ENCODE measurements at regions not wholly inside any gene's neighbourhood (a gene's known extent, or its start where the extent isn't known, plus 50 kb on each side); places are given as distances from the start of the nearest gene placed in this dataset.

- Histone ChIP-seq H4K8ac (replicated peaks; ENCODE audit: insufficient read length, low read depth, low read length) (no peak overlapping the region), H3K4me1 (ENCODE audit: insufficient read depth, low read length) (no peaks in the 10 kb centered on the region), H3K23me2 (ENCODE audit: insufficient read length, low read depth, low read length, poor library complexity, severe bottlenecking) (no peaks in the 10 kb centered on the region), H3K79me1 (ENCODE audit: insufficient read depth, low read depth, low read length, poor library complexity, severe bottlenecking) (no peaks in the 10 kb centered on the region), H3T11ph (ENCODE audit: low read length) (no peak overlapping the region), H3K27ac (ENCODE audit: insufficient read length, low read depth, low read length) (no peak overlapping the region), H3K56ac (ENCODE audit: insufficient read length, low read depth, low read length) (no peak overlapping the region), H3K18ac (ENCODE audit: insufficient read length, low read depth, low read length) (no peak overlapping the region), H4K5ac (ENCODE audit: insufficient read length, low read depth, low read length) (no peak overlapping the region), H3K4ac (ENCODE audit: low read depth, low read length) (no peak overlapping the region), H3K4me2 (ENCODE audit: insufficient read depth, insufficient read length, low read length) (no peak overlapping the region), H2BK15ac (ENCODE audit: low read depth, low read length) (no peak overlapping the region), H2BK120ac (ENCODE audit: low read depth, low read length, poor library complexity, severe bottlenecking) (no peak overlapping the region), H4K91ac (ENCODE audit: insufficient read length, low read depth, low read length) (no peak overlapping the region), H2BK12ac (ENCODE audit: insufficient read length, low read depth, low read length) (no peak overlapping the region), H3K79me2 (ENCODE audit: insufficient read depth, low read length) (no peaks in the 10 kb centered on the region), H3K9me3 (ENCODE audit: control insufficient read depth, low read depth, low read length) (no peaks in the 10 kb centered on the region), H3K9ac (ENCODE audit: extremely low read depth, insufficient read length, low read length) (no peak overlapping the region), H2BK20ac (ENCODE audit: low read depth, low read length, poor library complexity, severe bottlenecking) (no peak overlapping the region), H2AK5ac (ENCODE audit: insufficient read length, low read length) (no peak overlapping the region), H3K27me3 (ENCODE audit: insufficient read depth, low read length) (no peaks in the 10 kb centered on the region), H2BK5ac (ENCODE audit: insufficient read length, low read length) (no peak overlapping the region), H3K23ac (ENCODE audit: insufficient read length, low read depth, low read length) (no peak overlapping the region), H2AFZ (ENCODE audit: low read length) (no peak overlapping the region), H3K14ac (ENCODE audit: insufficient read depth, low read length) (no peak overlapping the region), H4K20me1 (ENCODE audit: control insufficient read depth, insufficient read depth, insufficient read length) (no peaks in the 10 kb centered on the region)
- Mint-ChIP-seq H3K9me3 (no peaks in the 10 kb centered on the region), H3K36me3 (ENCODE audit: insufficient read depth in 1 of 3, low read depth in 3 of 3) (no peaks in the 10 kb centered on the region), H3K27me3 (ENCODE audit: low read depth) (no peaks in the 10 kb centered on the region), H3K27ac (no peak overlapping the region), H3K4me3 (no peak overlapping the region), H3K4me1 (no peaks in the 10 kb centered on the region)
- no peak for DNase-seq
- no peak for TF ChIP-seq CTCF (conservative IDR thresholded peaks at IDR 0.05)
- WGBS (ENCODE audit: extremely low coverage, insufficient read length, low lambda C conversion rate) = no CpG with 5 or more reads among the region's 1 CpG
These were observed 767.3 kb downstream of the TFAP2A start for GRCh38 chr6:9647599-9647998.

Measured in H9 (cell line).